Spleen (tissue), 11 donors: ENCODE measurements at regions not wholly inside any gene's neighbourhood (a gene's known extent, or its start where the extent isn't known, plus 50 kb on each side); places are given as distances from the start of the nearest gene placed in this dataset.

Experiments used
- DNase-seq: peaks from one replicate; pipeline ENCODE4 v3.0.0-alpha.2; 2020
- H3K27ac ChIP-seq, 8 donors: fragments of 200-600 bp; sonication (generic) in 7 of 8; 1 replicate in 4 of 8; 2 replicates in 4 of 8; pipeline versions ENCODE4 v1.5.0 to v1.8.0; 2016 to 2021; ENCODE audit warnings: inconsistent platforms in 4 of 8, mild to moderate bottlenecking in 4 of 8, moderate library complexity in 1 of 8
- H3K27me3 ChIP-seq, 7 donors: fragments of 200-600 bp; sonication (generic) in 6 of 7; replicated peaks in 1 of 7; 1 replicate in 4 of 7; 2 replicates in 3 of 7; pipeline versions ENCODE4 v1.5.0 to v1.8.0; 2016 to 2021; ENCODE audit warnings: inconsistent platforms in 3 of 7, mild to moderate bottlenecking in 1 of 7
- H3K36me3 ChIP-seq, 6 donors: fragments of 200-600 bp; sonication (generic) in 5 of 6; 1 replicate in 4 of 6; 2 replicates in 2 of 6; pipeline versions ENCODE4 v1.5.0 to v1.8.0; 2016 to 2021; ENCODE audit warnings: inconsistent platforms in 2 of 6
- H3K4me1 ChIP-seq, 6 donors: fragments of 200-600 bp; sonication (generic) in 5 of 6; 1 replicate in 3 of 6; 2 replicates in 3 of 6; pipeline versions ENCODE4 v1.5.0 to v1.8.0; 2016 to 2021; ENCODE audit warnings: inconsistent platforms in 3 of 6
- H3K4me3 ChIP-seq, 8 donors: fragments of 200-600 bp; sonication (generic) in 7 of 8; 1 replicate in 4 of 8; 2 replicates in 4 of 8; pipeline versions ENCODE4 v1.5.0 to v1.8.0; 2016 to 2021; ENCODE audit warnings: inconsistent platforms in 4 of 8, mild to moderate bottlenecking in 4 of 8, moderate library complexity in 2 of 8
- H3K9me3 ChIP-seq, 8 donors: fragments of 200-600 bp; sonication (generic) in 7 of 8; 1 replicate in 4 of 8; 2 replicates in 4 of 8; pipeline versions ENCODE4 v1.5.0 to v1.8.0; 2016 to 2021; ENCODE audit warnings: inconsistent platforms in 4 of 8
- CTCF ChIP-seq, 11 experiments: fragments of 200-600 bp in 7 of 11; fragments of 450-650 bp in 4 of 11; sonication (generic) in 4 of 11; IDR thresholded peaks in 8 of 11; conservative IDR thresholded peaks in 3 of 11; 1 replicate in 7 of 11; 2 replicates in 4 of 11; pipeline versions ENCODE4 v1.4.0 to v1.8.0; 2016 to 2021; ENCODE audit warnings: antibody characterized with exemption in 11 of 11, inconsistent platforms in 4 of 11, mild to moderate bottlenecking in 1 of 11
- POLR2A ChIP-seq, 3 donors: fragments of 450-650 bp; IDR thresholded peaks; one replicate each; pipeline ENCODE4 v1.5.1; 2017; ENCODE audit warnings: antibody characterized with exemption in 3 of 3, mild to moderate bottlenecking in 1 of 3
- POLR2AphosphoS5 ChIP-seq, 3 donors: sonication (generic); formaldehyde crosslinking; IDR thresholded peaks; one replicate each; pipeline ENCODE4 v1.5.1; 2017; ENCODE audit warnings: antibody characterized with exemption in 3 of 3
- WGBS, 5 donors: extraction: QIAGEN DNeasy Blood & Tissue Kit in 3 of 5; methylation state at CpG; one replicate each; pipeline versions ENCODE4 v1.1.5 to v1.1.7; 2013 to 2018; 5-methylcytosine and 5-hydroxymethylcytosine counted together
- intact Hi-C: fragments of 100-400 bp; cut with DNase I; formaldehyde crosslinking; loops from one replicate; pipeline ENCODE4 v1.15.0; 2023; ENCODE audit warnings: low total_unique reads
- donor health status: healthy with polysubstance abuse.
- donor health status: DM: no; HTN: no; CAD: no; lungs with moderate emphysema.
- donor health status: DM: no; HTN: no; CAD: no.
- donor health status: Bipolar disorder and iron deficiency.
- donor health status: healthy.
- donor health status: DM: no; HTN: no; CAD: no.
- donor health status: DM: yes; HTN: yes; CAD: no.

GRCh38 chr13:86737334-86737932 is 933.7 kb upstream of the SLITRK5 start:
- TF ChIP-seq POLR2AphosphoS5 (IDR thresholded peaks at IDR 0.05): no peak
- no peaks in the 10 kb centered on the region for H3K27me3 ChIP-seq

GRCh38 chr13:86741762-86742285 is 929.3 kb upstream of the SLITRK5 start:
- intact Hi-C loops: no loop called here
- TF ChIP-seq POLR2A (IDR thresholded peaks at IDR 0.05) (no peak), CTCF (IDR thresholded peaks at IDR 0.05 in 8 of 11, conservative IDR thresholded peaks at IDR 0.05 in 3 of 11) (no peak), POLR2AphosphoS5 (IDR thresholded peaks at IDR 0.05) (no peak)
- H3K27me3 ChIP-seq: no peaks in the 10 kb centered on the region
- DNase-seq: no peak
- no peak overlapping the region for H3K4me3 ChIP-seq
- no peaks in the 10 kb centered on the region for H3K4me1 ChIP-seq
- no peaks in the 10 kb centered on the region for H3K36me3 ChIP-seq
- H3K27ac ChIP-seq: no peak overlapping the region
- 55 to 70% (median 64%) methylated on average over 2 of the region's 2 CpGs for WGBS, 5 donors
- H3K9me3 ChIP-seq: peaks cover 0 to 32% (median 6%) of the 10 kb centered on the region in 8 donors

More at GRCh38 chr13:86737334-86737932, 933.7 kb upstream of the SLITRK5 start:
- Histone ChIP-seq H3K4me3 (no peak overlapping the region), H3K9me3 (peaks cover 0 to 39% (median 20%) of the 10 kb centered on the region in 8 donors), H3K4me1 (no peaks in the 10 kb centered on the region), H3K27ac (no peak overlapping the region), H3K36me3 (no peaks in the 10 kb centered on the region)
- DNase-seq: no peak
- intact Hi-C loops: no loop called here
- WGBS, 5 donors: 54 to 80% (median 58%) methylated on average over 1 of the region's 1 CpG

DNA sequence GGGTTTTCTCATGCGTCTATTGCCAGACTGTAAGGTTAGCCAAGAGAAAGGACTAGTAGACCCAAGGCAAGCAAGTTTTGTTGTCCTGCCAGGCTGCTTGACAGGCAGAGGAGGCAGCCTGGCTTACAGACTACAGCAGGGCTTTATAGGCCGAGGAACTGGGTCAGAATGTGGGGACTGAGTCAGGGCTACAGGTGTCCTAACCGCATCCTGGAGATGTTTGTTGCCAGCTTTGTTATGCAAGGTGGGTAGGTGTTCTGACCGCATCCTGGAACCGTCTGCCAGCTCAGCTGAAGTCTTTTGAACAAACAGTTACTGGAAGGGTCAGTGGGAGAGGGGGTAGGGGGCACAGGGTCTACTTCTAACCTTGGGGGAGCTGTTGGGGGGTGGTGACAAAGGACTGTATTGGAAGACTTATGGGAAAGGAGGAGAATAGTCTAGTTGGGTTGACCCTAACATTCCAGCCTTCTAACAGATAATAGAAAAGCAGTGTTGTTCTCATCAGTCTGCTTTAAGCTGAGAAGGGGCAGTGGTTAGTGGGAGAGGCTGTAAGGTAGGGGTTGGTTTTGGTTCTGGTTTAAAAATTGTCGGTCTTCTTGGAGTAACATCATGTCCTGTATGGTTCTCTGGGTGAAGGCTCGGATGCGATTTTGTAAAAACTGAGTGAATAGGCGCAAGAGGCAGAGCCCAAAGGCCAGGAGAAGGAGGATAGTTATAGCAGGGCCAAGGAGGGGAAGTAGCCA is 913.8 kb upstream of the SLITRK5 start:
- DNase-seq: no peak
- no peak for TF ChIP-seq CTCF (IDR thresholded peaks at IDR 0.05 in 8 of 11, conservative IDR thresholded peaks at IDR 0.05 in 3 of 11)
- TF ChIP-seq POLR2AphosphoS5 (IDR thresholded peaks at IDR 0.05): no peak
- TF ChIP-seq POLR2A (IDR thresholded peaks at IDR 0.05): no peak

DNA sequence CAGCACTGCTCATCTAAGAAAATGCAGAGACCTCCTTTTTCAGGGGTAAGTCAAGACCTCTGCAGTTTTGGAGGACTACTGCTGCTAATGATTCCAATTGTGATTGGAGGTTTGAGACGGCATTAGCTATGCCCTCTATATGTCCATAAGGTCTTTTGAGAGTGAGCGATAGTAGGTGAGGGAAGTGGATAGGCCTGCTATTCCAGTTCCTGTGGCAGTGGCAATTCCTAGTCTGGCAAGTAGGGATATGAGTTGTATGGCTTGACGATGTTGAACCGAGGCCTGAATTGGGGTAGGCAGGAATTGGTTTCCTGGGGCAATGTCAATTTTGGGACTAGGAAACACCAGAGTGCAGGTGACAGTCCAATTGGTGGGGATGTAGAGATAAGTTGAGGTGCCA is 913.1 kb upstream of the SLITRK5 start:
- Histone ChIP-seq H3K9me3 (peaks cover 0 to 39% (median 1%) of the 10 kb centered on the region in 8 donors), H3K36me3 (no peaks in the 10 kb centered on the region), H3K4me1 (no peaks in the 10 kb centered on the region), H3K27ac (peak overlapping the region in 1 of 8 donors; percentile 3), H3K4me3 (no peak overlapping the region), H3K27me3 (no peaks in the 10 kb centered on the region)
- peak; percentile 15 for DNase-seq
- intact Hi-C loops: no loop called here
- WGBS, 5 donors: 87 to 94% (median 90%) methylated on average over 4 of the region's 4 CpGs
- TF ChIP-seq CTCF (IDR thresholded peaks at IDR 0.05 in 8 of 11, conservative IDR thresholded peaks at IDR 0.05 in 3 of 11) (no peak), POLR2A (IDR thresholded peaks at IDR 0.05) (no peak), POLR2AphosphoS5 (IDR thresholded peaks at IDR 0.05) (no peak)

More for the DNA sequence above, 913.8 kb upstream of the SLITRK5 start:
- H3K9me3 ChIP-seq: peaks cover 0 to 32% (median 0%) of the 10 kb centered on the region in 8 donors
- 79 to 86% (median 79%) methylated on average over 9 of the region's 9 CpGs for WGBS, 5 donors
- H3K4me3 ChIP-seq: no peak overlapping the region
- H3K4me1 ChIP-seq: no peaks in the 10 kb centered on the region
- no peaks in the 10 kb centered on the region for H3K27me3 ChIP-seq
- no peaks in the 10 kb centered on the region for H3K36me3 ChIP-seq
- H3K27ac ChIP-seq: no peak overlapping the region
- intact Hi-C loops: no loop called here
